ENCODE measurements at regions not wholly inside any gene's neighbourhood (a gene's known extent, or its start where the extent isn't known, plus 50 kb on each side); places are given as distances from the start of the nearest gene placed in this dataset.

DNA sequence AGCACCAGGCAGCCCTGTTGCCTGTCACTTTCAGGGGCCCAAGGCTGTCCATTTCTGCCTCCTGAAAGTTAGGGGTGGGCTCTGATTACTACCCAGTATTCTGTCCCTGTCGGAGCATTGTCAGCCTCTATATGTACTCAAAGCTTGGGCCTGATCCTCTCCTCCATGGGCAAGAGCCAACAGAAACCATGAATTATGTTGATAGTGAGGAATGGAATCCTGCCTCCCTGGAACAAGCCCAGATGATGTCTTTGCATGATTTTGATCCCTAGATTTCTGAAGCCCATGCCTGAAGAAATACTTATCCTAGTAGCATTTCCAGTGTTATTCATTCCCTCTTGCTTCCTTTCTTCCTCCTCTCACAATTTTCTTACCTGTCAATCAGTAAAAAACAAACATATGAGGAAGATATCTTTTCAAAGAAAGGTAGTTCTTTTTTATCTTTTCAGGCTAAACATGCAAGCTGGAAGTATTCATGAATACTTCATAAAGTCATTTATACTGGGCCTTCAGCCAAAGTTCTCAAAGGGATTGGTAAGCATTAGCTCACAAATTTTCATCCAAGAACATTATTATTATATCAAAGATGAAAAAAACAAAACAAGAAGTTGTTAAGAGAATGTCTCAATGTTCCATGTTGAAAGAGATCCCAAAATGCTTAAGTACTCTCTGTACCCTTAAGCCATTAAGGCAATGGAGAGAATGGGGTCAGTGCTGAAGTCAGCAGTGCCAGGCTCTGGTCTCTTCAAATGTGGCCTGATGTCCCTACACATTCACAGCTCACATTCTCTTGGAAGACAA, 171.7 kb downstream of the NHLRC3 start:
- TF ChIP-seq POLR2A (conservative IDR thresholded peaks at IDR 0.05) (no peak), SMAD2 (IDR thresholded peaks at IDR 0.05; ENCODE audit: low read depth, low read length) (no peak)
